ENCODE measurements at regions not wholly inside any gene's neighbourhood (a gene's known extent, or its start where the extent isn't known, plus 50 kb on each side); places are given as distances from the start of the nearest gene placed in this dataset.
"Not testable (repeated sequence)": the region's sequence is repeated elsewhere in the genome, so short reads cannot be mapped to it uniquely, and the experiment has no call there.

- DNase-seq = no peak
Measured at GRCh38 chr14:66233591-66233990, 252.6 kb upstream of the CCDC196 start.

- DNase-seq = no peak
Measured at GRCh38 chr14:66234411-66234810, 251.8 kb upstream of the CCDC196 start.

GRCh38 chr14:66237741-66238140 lies 248.4 kb upstream of the CCDC196 start:
- no peak for DNase-seq

- no peak for DNase-seq
Measured at GRCh38 chr14:66238969-66239368, 247.2 kb upstream of the CCDC196 start.

GRCh38 chr14:66239589-66239988 lies 246.6 kb upstream of the CCDC196 start:
- no peak for DNase-seq

- DNase-seq = no peak
Measured at GRCh38 chr14:66240105-66240504, 246.1 kb upstream of the CCDC196 start.

- DNase-seq = peak; percentile 69
Measured at GRCh38 chr14:66242001-66242400, 244.2 kb upstream of the CCDC196 start.

- no peak for DNase-seq
Measured at GRCh38 chr14:66244834-66245233, 241.3 kb upstream of the CCDC196 start.

- DNase-seq = no peak
Measured at GRCh38 chr14:66247662-66248193, 238.4 kb upstream of the CCDC196 start.

- no peak for DNase-seq
Measured at GRCh38 chr14:66248256-66248655, 237.9 kb upstream of the CCDC196 start.

- DNase-seq = peak; percentile 14
Measured at GRCh38 chr14:66249544-66249943, 236.6 kb upstream of the CCDC196 start.

- DNase-seq = no peak
Measured at GRCh38 chr14:66254038-66254437, 232.1 kb upstream of the CCDC196 start.

- DNase-seq = no peak
Measured at GRCh38 chr14:66268802-66269334, 217.3 kb upstream of the CCDC196 start.

GRCh38 chr14:66272221-66272620 lies 213.9 kb upstream of the CCDC196 start:
- DNase-seq = no peak

- DNase-seq = no peak
Measured at GRCh38 chr14:66273261-66273832, 212.8 kb upstream of the CCDC196 start.

GRCh38 chr14:66278418-66278817 lies 207.8 kb upstream of the CCDC196 start:
- not testable (repeated sequence) for DNase-seq

- no peak for DNase-seq
Measured at GRCh38 chr14:66281036-66281776, 205.0 kb upstream of the CCDC196 start.

GRCh38 chr14:66284346-66284745 lies 201.8 kb upstream of the CCDC196 start:
- DNase-seq = no peak

- DNase-seq = no peak
Measured at GRCh38 chr14:66288511-66288910, 197.7 kb upstream of the CCDC196 start.

GRCh38 chr14:66291756-66292155 lies 194.4 kb upstream of the CCDC196 start:
- no peak for DNase-seq

- DNase-seq = no peak
Measured at GRCh38 chr14:66293533-66294105, 192.6 kb upstream of the CCDC196 start.

GRCh38 chr14:66295386-66295785 lies 190.8 kb upstream of the CCDC196 start:
- DNase-seq = no peak

GRCh38 chr14:66300886-66301285 lies 185.3 kb upstream of the CCDC196 start:
- no peak for DNase-seq

- no peak for DNase-seq
Measured at GRCh38 chr14:66306101-66306500, 180.1 kb upstream of the CCDC196 start.
